ENCODE measurements at regions not wholly inside any gene's neighbourhood (a gene's known extent, or its start where the extent isn't known, plus 50 kb on each side); places are given as distances from the start of the nearest gene placed in this dataset.

DNA sequence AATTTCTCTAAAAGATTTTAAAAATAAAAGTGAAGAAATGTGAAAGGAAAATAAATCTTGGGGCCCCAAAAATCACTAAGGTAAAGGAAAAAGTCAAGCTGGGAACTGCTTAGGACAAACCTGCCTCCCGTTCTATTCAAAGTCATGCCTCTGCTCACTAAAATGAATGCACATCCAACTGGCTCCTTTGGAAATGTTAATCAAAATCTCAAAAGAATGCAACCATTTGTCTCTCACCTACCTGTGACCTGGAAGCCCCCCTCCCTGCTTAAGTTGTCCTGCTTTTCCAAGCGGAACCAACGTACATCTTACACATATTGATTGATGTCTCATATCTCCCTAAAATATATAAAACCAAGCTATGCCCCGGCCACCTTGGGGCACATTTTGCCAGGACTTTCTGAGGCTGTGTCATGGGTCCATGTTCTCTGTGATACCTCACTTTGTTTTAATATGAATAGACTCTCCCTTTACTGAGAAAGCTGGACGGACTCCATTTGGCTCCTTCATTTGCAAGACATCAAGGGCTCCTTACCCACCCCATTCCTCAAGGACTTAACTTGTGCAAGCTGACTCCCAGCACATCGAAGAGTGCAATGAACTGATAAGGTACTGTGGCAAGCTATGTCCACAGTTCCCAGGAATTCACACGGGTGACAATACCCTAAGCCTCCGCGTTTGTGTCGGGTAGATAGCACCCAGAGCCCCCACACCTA lies 164.3 kb downstream of the SMC2 start:
- no peak overlapping the region for H3K27ac ChIP-seq
- intact Hi-C loops (cut with DNase I), result no loop called here
- H3K27me3 ChIP-seq, result no peaks in the 10 kb centered on the region
- no peak overlapping the region for H3K4me3 ChIP-seq
- DNase-seq (no peak), ATAC-seq (no peak), FAIRE-seq (no peak)
- TF ChIP-seq, protein P1, sequence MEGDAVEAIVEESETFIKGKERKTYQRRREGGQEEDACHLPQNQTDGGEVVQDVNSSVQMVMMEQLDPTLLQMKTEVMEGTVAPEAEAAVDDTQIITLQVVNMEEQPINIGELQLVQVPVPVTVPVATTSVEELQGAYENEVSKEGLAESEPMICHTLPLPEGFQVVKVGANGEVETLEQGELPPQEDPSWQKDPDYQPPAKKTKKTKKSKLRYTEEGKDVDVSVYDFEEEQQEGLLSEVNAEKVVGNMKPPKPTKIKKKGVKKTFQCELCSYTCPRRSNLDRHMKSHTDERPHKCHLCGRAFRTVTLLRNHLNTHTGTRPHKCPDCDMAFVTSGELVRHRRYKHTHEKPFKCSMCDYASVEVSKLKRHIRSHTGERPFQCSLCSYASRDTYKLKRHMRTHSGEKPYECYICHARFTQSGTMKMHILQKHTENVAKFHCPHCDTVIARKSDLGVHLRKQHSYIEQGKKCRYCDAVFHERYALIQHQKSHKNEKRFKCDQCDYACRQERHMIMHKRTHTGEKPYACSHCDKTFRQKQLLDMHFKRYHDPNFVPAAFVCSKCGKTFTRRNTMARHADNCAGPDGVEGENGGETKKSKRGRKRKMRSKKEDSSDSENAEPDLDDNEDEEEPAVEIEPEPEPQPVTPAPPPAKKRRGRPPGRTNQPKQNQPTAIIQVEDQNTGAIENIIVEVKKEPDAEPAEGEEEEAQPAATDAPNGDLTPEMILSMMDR (IDR thresholded peaks at IDR 0.05), result no peak
- no peaks in the 10 kb centered on the region for H3K36me3 ChIP-seq
- 33 to 40% methylated on average over 10 of the region's 10 CpGs for WGBS, 2 donors
- H3K9me3 ChIP-seq, result no peaks in the 10 kb centered on the region
- H3K4me1 ChIP-seq, result no peaks in the 10 kb centered on the region

DNA sequence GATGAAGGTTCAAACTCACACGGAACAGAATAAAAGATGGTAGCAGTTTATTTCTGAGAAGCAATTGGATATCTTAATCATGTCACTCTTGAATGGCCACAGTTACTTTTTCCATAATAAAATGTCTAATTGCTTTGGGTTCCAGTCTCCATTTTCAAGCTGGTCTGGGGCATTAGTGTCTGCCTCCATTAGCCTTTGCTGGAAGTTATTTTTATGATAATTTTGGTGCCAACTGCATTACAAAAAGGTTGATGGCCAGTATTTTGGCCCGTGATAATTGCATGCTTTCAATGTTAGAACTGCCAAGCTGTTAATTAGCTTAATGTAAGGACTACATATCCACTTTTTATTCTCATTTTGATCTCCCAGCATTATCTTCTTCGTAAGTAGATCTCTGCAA lies 165.9 kb downstream of the SMC2 start:
- no peak for FAIRE-seq
- Histone ChIP-seq H3K27ac (no peak overlapping the region), H3K36me3 (no peaks in the 10 kb centered on the region), H3K4me3 (no peak overlapping the region), H3K4me1 (peaks cover 0 to 8% (median 0%) of the 10 kb centered on the region in 3 donors), H3K27me3 (no peaks in the 10 kb centered on the region), H3K9me3 (no peaks in the 10 kb centered on the region)
- no peak for DNase-seq
- 87 to 93% methylated on average over 3 of the region's 3 CpGs for WGBS, 2 donors
- no peak for ATAC-seq
- intact Hi-C loops (cut with DNase I), result no loop called here
- TF ChIP-seq, protein P1 (IDR thresholded peaks at IDR 0.05), result no peak

DNA sequence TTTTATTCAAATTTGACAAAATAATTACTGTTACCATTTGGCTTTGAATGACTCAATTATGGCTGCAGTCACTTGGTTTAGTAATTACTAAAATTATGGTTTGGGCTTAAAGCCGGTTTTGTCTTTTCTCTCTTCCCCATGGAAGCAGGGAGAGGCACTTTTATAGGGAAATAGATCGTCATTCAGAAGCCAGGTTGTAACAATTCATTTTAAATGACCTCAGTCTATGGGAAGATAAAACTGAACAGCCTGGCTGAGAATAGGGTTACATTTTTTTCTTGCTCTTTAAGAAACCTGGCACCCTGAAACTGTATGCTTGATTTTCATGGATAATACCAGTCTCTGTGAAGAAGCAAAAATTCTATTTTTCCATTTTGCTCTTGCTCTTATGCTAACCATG lies 169.8 kb downstream of the SMC2 start:
- no peaks in the 10 kb centered on the region for H3K27me3 ChIP-seq
- H3K4me3 ChIP-seq, result no peak overlapping the region
- TF ChIP-seq, protein P1 (IDR thresholded peaks at IDR 0.05), result no peak
- H3K27ac ChIP-seq, result no peak overlapping the region
- H3K9me3 ChIP-seq, result no peaks in the 10 kb centered on the region
- intact Hi-C loops (cut with DNase I), result no loop called here
- DNase-seq (no peak), FAIRE-seq (no peak), ATAC-seq (no peak)
- H3K36me3 ChIP-seq, result no peaks in the 10 kb centered on the region
- 68 to 77% methylated on average over 2 of the region's 2 CpGs for WGBS, 2 donors
- H3K4me1 ChIP-seq, result peaks cover 0 to 12% (median 0%) of the 10 kb centered on the region in 3 donors

DNA sequence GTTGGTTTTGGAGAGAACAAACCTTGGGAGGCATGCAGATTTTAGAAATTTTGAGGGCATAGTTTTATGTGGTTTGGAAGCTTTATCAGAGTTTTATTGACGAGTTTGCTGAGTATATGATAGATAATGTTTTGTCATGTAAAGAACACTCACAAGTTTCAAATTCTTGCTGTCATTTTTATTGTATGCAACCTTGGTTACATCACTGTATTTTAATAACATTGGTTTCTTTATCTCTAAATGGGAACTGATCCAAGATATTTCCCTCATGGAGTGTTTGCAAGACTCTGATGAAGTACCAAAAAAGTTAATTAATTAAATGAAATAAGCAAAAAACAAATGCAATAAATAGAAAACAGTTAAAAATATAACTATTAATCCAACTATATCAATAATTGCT lies 170.3 kb downstream of the SMC2 start:
- no peaks in the 10 kb centered on the region for H3K36me3 ChIP-seq
- peaks cover 0 to 17% (median 5%) of the 10 kb centered on the region in 3 donors for H3K4me1 ChIP-seq
- intact Hi-C loops (cut with DNase I), result no loop called here
- 0% methylated on average over 1 of the region's 1 CpG for WGBS, 2 donors
- no peak overlapping the region for H3K4me3 ChIP-seq
- ATAC-seq, result no peak
- TF ChIP-seq, protein P1 (IDR thresholded peaks at IDR 0.05), result no peak
- H3K27me3 ChIP-seq, result no peaks in the 10 kb centered on the region
- no peak for FAIRE-seq
- H3K9me3 ChIP-seq, result no peaks in the 10 kb centered on the region
- no peak for DNase-seq
- H3K27ac ChIP-seq, result no peak overlapping the region

DNA sequence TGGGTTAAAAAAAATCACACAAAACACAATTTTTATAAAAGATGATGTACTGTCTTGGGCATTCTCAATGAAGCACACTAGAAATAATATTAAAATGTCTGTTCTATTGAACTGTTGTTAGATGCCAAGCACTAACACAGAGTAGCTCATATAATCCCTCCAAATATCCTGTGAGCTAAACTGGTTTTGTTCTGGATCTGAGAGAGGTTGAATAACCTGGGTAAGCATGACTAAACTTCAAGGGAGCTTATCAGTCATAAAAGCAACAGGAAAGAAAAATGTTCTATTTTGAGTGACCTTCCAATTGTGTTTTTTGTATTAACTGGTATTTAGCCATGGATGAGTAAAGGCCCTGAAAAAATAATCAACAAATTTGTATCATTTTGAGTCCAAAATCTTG lies 175.3 kb downstream of the SMC2 start:
- Histone ChIP-seq H3K27ac (peak overlapping the region in 2 of 4 donors; percentile 79 to 81), H3K4me1 (peaks cover 10 to 32% (median 29%) of the 10 kb centered on the region in 3 donors), H3K9me3 (no peaks in the 10 kb centered on the region), H3K36me3 (no peaks in the 10 kb centered on the region), H3K27me3 (no peaks in the 10 kb centered on the region), H3K4me3 (no peak overlapping the region)
- intact Hi-C loops (cut with DNase I), result no loop called here
- FAIRE-seq (no peak), DNase-seq (no peak), ATAC-seq (peak; percentile 62 to 73 (median 66))
- TF ChIP-seq, protein P1 (IDR thresholded peaks at IDR 0.05), result no peak
